COLO668 (cell line): ENCODE measurements at regions not wholly inside any gene's neighbourhood (a gene's known extent, or its start where the extent isn't known, plus 50 kb on each side); places are given as distances from the start of the nearest gene placed in this dataset.

Source experiments
- DNase-seq: peaks from one replicate; lab custom pipeline; 2025; ENCODE audit not compliant: unreplicated experiment; lab: John Stamatoyannopoulos, UW

DNA sequence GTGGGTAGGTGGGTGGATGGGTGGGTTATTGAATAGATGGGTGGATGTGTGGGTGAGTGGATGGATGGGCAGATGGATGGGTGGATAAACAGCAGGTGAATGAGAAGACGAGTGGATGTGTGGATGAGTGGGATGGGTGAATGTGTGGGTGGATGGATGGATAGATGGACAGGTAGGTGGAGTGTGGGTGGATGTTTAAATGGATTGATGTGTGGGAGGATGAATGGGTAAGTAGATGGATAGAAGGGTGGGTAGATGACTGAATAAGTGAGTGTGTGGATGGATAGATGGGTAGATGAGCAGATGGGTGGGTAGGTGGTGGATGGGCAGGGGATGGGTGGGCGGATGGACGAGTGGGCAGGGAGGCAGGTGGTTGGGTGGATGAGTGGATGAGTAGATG, 397.6 kb upstream of the IRX4 start:
- no peak for DNase-seq

DNA sequence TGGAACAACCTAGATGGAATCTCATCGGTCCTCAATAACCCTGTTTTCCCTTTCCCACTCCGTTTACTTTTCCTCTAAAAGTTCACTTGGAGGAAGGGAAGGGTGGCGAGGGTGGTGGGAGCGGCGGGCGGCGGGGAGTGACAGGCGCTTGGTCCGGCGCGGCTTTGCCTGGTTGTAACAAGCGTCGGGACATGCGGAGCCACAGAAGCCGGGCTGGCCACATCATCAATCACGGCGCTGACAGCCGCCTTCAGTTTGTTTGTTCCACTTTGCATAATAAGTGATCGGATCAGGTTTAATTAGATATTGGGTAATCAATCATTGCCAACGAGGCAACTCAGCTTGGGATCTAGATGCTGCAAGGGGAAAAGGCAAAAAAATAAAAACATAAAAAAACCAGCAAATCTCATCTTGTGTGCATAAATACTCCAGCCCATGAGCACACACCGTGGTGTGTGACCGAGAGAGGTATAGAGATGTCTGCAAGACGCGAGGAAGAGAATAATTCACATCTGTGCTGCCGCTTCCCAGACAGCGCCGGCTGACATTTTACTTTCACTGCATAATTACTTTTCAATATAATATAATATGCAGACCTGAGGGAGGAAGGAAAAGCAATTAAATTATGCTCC, 396.2 kb upstream of the IRX4 start:
- no peak for DNase-seq

DNA sequence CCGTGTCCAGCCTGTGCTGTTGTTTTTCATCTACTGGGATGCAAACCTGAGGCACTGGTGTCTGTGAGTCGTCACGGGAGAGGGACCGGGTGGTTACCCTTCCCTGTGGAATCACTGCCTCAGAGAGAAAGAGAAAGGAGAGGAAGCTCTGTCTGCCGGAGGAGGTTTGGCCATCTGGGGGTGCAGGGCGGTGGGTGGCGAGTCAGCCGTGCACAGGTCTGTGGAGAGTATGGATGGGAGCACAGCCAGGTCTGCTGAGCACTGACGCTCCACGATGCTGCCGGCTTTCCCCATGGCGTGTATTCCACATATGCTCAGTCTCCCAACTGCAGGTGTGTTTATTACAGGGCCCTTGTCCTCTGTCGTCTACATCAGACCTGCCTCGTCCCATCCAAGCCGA, 395.2 kb upstream of the IRX4 start:
- no peak for DNase-seq

DNA sequence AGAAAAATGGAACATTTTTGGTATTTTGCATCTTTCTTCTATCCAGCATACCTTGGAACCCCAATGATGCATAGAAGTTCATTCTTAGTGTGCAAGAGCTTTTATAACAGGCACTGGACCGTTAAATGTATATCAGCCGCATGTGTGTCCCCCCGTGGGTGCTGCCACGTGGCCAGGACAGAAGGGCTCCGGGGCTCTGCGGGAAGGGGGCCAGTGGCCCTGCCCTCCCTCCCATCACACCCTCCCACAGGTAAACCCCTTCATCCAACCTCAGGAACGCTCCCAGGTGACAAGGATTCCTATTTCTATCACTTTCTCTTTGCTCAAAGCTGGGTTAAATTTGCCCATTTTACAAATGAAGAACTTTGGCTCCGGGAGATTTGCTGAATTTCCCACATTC, 393.4 kb upstream of the IRX4 start:
- DNase-seq, result no peak

DNA sequence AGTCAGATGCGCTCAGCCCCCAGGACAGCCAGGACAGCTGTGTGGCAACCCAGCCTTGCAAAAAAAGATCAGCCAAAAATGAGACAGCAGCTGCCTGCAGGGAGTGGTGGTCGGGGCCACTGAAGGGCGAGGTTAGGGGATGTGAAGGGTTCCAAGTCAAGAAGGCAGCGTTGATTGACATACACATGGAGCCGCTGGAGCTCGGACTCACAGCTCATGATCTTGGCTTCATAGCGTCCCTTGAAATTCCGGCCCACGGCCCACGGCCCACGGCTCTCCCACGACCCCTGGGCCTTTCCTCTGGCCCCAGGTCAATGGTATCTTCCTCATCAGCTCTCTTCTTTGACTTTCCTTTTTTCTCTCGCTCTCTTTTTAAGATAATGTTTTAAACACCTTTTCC, 390.0 kb upstream of the IRX4 start:
- DNase-seq, result no peak

DNA sequence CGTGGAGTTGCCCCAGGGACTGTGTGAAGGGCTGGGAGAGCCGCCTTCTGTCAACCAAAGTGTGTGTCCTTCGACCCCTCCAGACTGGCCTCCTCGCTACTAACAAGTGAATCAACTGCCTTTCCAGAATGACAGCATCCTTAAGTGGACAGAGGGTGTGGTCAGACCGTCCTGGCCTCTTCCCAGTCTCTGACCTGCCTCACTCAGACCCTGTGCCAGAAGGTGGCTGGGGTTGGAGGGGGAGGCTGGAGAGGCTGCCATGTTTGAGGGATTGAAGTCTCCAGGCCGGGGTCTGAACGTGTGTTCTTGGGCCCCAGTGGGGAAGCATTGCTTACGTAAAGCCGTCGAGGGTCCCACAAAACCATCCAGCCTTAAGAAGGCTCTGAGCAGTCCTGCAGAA, 389.3 kb upstream of the IRX4 start:
- no peak for DNase-seq

DNA sequence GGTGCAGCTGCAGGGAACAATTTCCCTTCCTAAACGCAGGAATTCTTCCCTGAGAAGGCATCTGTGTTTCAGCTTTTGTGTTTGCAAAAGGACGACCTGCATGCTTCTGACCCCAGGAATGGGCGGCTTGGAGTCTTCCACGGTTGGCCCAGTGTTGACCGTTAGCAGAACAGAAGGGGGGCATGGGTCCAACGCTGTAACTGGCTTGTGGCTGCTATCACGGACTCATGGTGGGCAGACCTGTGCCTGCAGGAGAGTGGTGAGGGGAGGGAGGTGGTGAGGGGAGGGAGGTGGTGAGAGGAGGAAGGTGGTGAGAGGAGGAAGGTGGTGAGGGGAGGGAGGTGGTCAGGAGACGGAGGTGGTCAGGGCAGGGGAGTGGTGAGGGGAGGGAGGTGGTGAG, 388.6 kb upstream of the IRX4 start:
- no peak for DNase-seq

DNA sequence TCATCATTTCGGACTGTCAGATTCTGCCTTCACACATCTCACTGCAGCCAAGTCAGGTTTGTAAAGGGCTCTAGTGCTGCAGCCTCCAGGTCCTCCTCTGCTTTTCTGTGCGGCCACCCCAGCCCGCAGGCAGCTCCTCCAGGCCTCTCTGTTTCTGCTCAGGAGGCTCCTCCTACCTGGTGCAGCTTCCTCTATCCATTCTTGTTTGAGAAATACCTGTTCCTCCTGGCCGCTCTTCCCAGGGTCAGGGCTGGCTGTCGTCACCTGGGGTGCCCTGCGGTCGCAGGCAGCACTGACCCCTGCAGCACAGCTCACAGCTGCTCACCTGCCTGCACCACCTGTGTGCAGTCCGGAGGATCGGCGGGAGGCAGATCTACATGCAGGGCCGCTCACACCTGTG, 387.7 kb upstream of the IRX4 start:
- DNase-seq, result no peak

DNA sequence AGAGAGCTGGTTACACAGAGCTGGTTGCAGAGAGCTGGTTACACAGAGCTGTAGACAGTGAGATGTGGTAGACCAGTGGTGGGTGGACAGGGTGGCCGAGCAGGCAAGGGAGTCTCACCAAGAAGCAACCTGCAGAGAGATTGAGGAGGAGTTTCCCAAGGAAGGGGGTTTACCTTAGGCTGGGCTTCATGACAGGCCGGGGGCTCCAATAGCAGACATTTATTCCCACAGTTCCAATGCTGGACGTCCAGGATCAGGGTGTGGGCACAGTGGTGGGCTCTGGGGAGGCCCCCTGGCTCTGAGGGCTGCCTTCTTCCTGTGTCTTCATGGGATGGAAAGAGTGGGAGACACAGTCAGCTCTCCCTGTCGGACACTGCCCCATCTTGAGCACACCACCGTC, 386.9 kb upstream of the IRX4 start:
- DNase-seq, result no peak

DNA sequence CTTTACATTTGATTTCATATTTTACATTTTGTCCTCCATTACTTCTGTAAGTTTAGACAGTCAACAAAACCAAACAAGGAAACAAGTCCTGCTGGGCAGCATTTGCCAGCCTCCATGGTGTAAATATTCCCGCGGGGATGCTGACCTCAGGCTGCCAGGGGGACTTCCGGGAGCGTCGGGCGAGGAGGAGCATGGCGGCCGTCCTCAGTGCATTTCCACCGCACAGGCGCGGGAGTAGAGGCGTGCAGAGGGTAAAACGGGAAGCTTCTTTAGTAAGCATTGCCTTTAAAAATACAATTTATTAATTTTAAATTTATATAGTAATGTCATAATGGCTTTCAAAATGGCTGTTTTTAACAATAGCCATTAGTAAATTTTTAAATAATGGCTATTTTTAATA, 385.3 kb upstream of the IRX4 start:
- DNase-seq, result no peak

DNA sequence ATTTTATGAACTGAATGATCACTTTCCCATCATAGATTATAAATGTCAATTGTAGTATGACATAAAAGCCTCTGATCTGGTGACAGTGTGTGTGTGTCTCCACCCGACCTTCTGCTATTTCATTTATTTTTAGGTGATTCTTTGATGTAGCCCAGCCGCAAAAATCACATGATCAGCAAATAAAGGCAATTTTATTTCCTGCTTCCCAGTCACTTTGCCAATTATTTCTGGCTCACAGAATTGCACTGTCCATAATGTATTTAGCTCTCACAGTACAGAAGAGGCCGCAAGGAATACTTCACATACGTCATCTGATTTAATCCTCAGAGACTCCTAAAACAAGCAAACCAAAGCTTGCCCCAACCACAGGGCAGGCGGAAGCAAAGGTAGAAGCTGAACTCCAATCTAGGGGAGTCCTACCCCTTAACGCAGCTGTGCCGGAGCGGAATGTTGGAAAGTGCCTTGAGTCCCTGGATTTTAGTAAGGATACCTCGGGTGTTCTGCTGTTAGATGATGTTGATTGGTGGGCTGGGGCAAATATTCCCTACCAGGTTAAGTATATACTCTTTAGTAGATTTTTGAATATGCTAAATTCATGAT, 384.0 kb upstream of the IRX4 start:
- no peak for DNase-seq

DNA sequence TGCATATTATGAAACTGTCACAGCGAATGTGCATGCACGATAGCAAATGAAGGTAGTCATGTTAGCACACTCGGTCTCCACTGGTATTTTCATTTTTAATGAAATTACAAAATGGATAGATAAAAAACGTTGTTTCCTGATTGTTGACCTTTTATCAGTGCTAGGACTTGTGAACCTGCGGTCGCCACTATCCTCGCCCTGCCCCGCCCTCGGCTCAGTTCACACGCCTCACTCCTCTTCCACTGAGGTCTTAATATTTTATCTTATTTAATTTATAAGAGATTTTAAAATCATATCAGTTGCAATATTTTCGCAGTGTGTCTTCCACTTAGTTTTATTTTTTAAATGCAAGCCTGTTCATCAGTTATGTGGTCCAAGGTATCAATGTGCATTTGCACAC, 382.6 kb upstream of the IRX4 start:
- DNase-seq, result no peak

DNA sequence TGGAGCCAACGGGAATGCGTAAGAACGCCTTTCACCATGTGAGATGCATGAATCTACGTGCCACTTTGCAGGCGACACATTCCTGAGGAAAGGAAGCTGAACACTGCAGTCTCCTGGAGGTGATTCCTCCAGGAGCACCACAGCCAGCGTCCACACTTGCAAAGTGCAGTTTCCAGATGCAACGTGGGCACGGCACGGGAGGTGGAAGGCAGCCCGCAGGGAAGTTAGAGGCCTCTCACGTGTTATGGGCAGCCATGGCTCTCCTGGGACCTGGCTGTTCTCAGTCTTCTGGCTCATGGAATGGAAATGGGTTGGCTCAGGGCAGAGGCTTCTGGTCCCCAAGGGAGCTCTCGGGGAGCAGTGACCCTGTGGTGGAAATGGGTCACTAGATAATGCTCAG, 381.0 kb upstream of the IRX4 start:
- no peak for DNase-seq

DNA sequence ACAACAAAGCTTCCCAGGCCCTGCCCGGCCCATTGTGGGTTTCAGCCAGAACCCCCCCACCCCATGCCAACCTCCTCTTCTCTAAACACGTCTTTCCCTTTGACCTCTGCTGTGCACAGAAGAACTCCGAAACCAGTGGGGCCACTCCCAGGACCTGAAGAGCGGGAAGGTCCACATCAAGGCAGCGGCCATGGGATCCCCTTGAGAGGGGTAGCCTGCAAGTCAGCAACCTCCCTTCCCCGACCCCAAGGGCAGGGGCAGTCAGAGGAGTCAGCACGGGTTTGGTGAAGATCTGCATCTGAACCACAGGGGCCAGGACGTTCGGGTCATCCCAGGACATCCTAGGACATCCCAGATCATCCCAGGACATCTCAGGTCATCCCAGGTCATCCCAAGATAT, 379.9 kb upstream of the IRX4 start:
- no peak for DNase-seq

DNA sequence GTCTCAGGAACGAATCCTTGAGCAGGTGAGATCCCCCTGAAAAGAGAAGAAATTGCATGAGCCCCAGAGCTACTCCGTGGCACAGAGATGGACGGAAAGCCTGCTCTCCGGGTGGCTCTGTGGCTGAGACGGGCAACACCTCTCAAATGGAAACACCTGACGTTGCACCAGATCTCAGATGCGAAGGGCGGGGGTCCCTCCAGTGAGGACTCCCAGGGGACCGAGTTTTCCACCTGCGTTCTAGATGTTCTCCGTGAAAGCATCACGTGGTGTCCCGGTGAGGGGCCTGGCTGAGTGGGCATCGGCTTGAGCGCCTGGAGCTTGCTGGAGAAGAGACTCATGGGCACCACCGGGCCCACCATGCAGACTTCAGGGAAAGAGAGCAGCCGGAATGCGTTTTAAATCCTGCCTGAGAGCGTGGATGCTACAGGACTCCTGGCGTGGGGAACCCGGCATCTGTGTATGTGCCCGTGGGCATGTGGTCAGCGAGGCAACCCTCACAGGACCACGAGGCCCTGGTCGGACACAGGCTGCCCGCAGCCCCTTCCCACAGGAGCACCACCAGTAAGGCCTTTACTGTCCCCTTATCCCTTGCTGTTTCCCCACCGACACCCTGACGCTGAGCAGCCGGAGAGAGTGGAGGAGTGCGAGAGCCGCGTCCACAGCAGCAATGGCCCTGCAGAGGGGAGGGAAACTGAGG, 378.4 kb upstream of the IRX4 start:
- DNase-seq, result no peak

DNA sequence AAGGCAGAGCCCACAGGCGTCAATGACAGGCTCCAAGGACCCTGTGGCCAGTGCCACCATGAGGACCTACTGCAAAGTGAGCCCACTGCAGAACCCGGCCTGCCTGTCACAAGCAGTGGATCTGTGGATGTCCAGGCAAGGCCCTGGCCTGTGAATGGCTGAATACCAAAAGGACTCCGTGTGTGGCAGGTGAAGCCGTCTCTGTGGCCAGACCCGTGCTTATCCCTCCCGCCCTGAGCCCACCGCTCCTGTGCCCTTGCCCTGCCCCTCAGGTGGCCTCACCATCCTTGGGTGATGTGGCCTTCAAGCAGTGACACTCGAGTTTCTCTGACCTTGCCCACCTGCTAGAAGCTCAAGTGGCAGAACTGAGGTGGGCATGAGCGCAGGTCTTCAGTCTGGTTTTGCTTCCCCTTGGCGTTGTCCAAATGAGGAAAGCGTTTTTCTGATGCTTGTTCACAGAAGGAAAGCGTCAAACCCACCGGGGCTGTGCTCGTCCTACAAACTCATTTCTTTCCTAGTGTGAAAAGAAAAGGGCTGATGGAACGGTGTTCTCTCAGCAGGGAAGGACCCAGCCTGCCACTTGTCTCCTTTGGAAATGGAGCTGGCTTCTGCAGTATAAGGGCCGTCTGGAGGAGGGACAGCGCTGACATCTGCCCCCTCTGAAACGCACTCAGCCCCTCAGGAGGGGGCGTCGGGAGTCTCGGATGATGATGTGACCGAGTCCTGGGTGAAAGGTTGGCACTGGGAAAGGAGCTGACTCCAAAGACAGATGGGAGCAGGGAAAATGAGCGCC, 377.7 kb upstream of the IRX4 start:
- no peak for DNase-seq

DNA sequence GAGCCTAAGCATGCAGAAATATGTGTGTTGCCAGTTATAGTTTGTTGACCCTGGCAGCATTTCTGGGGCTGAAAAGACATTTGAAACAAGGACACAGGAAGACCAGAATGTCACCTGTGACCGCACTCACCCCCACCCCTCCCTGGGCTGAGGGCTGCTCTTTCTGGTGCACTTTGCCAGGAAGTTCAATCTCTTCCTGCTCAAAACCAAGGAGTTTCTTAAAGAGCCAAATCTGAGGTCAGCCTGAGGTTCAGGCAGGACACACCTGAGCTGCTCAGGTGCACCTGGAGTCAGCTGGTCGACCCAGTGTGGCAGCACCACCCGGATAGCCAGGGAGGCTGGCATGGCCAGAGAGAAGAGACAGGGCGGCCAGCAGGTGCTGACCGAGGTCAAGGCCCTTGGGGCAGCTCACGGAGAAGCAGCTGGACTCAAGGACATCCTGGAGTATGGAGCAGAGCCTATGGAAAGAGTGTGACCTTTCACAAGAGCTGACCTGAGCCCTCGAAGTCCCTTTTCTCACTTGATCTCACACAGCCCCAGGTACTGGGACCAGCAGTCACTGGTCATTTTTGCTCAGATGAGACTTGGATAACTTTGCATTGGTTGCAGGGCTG, 376.9 kb upstream of the IRX4 start:
- DNase-seq, result no peak

DNA sequence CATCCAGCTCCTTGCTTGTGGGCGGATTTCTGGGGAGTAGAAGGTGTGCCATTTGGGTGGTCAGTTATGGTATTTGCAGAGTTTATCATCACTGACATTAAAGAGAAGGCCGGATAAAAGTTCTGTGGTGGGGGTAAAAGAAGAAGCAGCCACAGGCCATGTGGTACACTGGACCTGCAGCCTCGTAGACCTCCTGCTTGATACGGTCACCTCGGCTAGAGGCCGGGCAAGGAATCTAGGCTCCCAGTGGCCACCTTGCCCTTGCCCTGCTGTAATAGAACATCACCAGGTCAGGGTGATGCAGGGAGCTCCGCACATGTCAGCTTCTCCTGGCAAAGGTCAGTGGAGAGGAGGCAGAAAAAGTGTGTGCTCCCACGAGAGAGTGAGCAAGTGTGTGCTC, 376.1 kb upstream of the IRX4 start:
- DNase-seq, result no peak

DNA sequence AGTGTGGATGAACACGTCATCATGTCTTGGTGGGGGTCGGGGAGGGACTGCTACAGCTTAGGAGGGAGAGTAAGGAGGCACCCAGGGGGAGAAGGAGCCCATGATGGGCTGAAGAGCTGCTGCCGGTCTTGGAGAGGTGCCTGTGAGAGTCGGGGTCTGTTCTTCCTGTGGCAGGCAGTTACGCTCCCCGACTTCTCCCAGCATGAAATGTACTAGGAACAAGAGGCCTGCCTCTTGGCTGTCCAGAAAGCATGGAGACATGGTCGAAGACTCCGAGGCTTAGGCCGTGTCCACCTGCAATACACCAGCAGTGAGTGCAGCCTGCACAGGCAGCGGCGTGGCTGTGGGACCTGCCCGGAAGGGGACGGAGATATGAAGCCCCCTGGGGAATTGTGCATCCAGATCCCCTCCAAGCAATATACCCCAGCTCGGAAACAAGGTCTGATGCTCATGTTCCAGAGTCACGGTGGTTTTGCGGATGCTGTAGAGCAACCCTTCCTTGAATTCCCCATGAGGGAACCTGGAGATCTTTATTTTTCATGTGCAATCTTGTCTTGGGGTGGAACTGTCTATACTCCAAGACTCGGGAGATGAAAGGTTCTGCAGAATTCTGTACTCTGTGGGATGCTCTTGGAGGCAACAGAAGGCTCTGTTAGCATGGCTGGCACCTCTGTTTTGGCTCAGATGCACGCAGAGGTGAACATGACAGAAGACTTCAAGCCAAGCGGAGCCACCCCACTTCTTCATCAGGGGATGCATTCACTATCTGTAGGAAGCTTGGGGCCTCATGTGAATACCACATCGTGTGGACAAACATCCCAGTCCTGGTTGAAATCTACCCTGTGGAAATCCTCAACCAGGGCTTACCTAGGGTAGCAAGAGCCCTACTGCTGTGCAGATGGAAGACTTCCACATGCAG, 374.9 kb upstream of the IRX4 start:
- no peak for DNase-seq

DNA sequence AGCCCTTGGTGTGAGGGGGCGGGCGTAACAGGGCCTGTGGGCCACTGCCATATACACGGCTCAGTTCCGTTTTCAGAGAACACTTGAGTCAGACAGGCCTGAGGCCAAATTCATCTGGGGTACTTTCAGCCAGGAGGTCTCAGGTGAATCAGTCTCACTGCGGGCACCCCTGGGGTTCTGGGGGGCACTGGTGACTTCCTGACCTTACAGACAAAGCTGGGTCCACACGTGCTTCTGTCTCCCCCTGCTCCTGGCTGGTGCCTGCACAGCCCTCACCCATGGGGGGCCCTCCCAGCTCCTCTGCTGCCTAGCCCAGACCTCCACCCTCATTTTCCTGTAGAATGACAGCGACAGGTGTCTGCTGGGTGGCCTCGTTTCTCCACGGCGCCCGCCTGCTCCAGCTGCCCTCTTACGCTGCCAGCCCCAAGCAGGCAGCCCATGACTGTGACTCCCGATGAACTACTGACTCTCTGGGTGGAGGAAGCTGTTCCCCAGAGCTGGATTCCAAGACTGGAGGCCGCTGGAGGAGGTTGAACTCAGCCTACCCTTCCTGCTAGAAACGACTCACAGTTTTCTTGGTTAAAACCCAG, 374.1 kb upstream of the IRX4 start:
- DNase-seq, result no peak
